ENCODE measurements at regions not wholly inside any gene's neighbourhood (a gene's known extent, or its start where the extent isn't known, plus 50 kb on each side); places are given as distances from the start of the nearest gene placed in this dataset.

GRCh38 chr1:221344693-221345092 is 397.2 kb downstream of the DUSP10 start:
- H3K4me3 ChIP-seq (ENCODE audit: low read depth, low read length, poor library complexity, severe bottlenecking), result no peak overlapping the region
- H3K79me2 ChIP-seq (ENCODE audit: insufficient read depth, low read depth, low read length), result no peaks in the 10 kb centered on the region
- no peaks in the 10 kb centered on the region for H3K9me3 ChIP-seq (ENCODE audit: low read length)
- H3K4me1 ChIP-seq (ENCODE audit: insufficient read depth, low read length, poor library complexity, severe bottlenecking), result no peaks in the 10 kb centered on the region
- BruUV-seq (replicated peaks), result no TSS peak
- POLR2A ChIA-PET, result no interaction called here
- H3K36me3 ChIP-seq (ENCODE audit: insufficient read depth, low read length), result no peaks in the 10 kb centered on the region
- no peak overlapping the region for H3K27ac ChIP-seq (ENCODE audit: low read depth, low read length, poor library complexity, severe bottlenecking)
- no peaks in the 10 kb centered on the region for H3K9me2 ChIP-seq (ENCODE audit: insufficient read depth, low read length)
- TF ChIP-seq CTCF (conservative IDR thresholded peaks at IDR 0.05; ENCODE audit: low read length), result no peak
- no peak for TF ChIP-seq EZH2phosphoT487 (IDR thresholded peaks at IDR 0.05; ENCODE audit: borderline replicate concordance, low read depth, low read length)
- no peak overlapping the region for H2AFZ ChIP-seq (ENCODE audit: low read length)
- no peak for DNase-seq (ENCODE audit: low spot score)
- CTCF ChIA-PET (ENCODE audit: unreplicated experiment), result no interaction called here
- H3K4me2 ChIP-seq (ENCODE audit: low read length), result no peak overlapping the region
- intact Hi-C loops (cut with micrococcal nuclease; ENCODE audit: unreplicated experiment), result no loop called here
- H4K20me1 ChIP-seq (ENCODE audit: insufficient read depth, low read length), result no peaks in the 10 kb centered on the region

GRCh38 chr1:221347706-221348105 is 394.2 kb downstream of the DUSP10 start:
- no peak overlapping the region for H2AFZ ChIP-seq (ENCODE audit: low read length)
- intact Hi-C loops (cut with micrococcal nuclease; ENCODE audit: unreplicated experiment), result no loop called here
- H3K79me2 ChIP-seq (ENCODE audit: insufficient read depth, low read depth, low read length), result no peaks in the 10 kb centered on the region

GRCh38 chr1:221350091-221350490 is 391.8 kb downstream of the DUSP10 start:
- TF ChIP-seq CTCF (conservative IDR thresholded peaks at IDR 0.05; ENCODE audit: low read length) (no peak), EZH2phosphoT487 (IDR thresholded peaks at IDR 0.05; ENCODE audit: borderline replicate concordance, low read depth, low read length) (no peak)
- intact Hi-C loops (cut with micrococcal nuclease; ENCODE audit: unreplicated experiment), result no loop called here
- H3K4me1 ChIP-seq (ENCODE audit: insufficient read depth, low read length, poor library complexity, severe bottlenecking), result no peaks in the 10 kb centered on the region
- ChIA-PET POLR2A (no interaction called here), CTCF (ENCODE audit: unreplicated experiment) (no interaction called here)
- H3K79me2 ChIP-seq (ENCODE audit: insufficient read depth, low read depth, low read length), result no peaks in the 10 kb centered on the region
- H3K36me3 ChIP-seq (ENCODE audit: insufficient read depth, low read length), result no peaks in the 10 kb centered on the region
- H3K27ac ChIP-seq (ENCODE audit: low read depth, low read length, poor library complexity, severe bottlenecking), result no peak overlapping the region
- H4K20me1 ChIP-seq (ENCODE audit: insufficient read depth, low read length), result no peaks in the 10 kb centered on the region
- H3K4me3 ChIP-seq (ENCODE audit: low read depth, low read length, poor library complexity, severe bottlenecking), result no peak overlapping the region
- no TSS peak for BruUV-seq (replicated peaks)
- DNase-seq (ENCODE audit: low spot score), result no peak
- H3K9me2 ChIP-seq (ENCODE audit: insufficient read depth, low read length), result no peaks in the 10 kb centered on the region
- no peaks in the 10 kb centered on the region for H3K9me3 ChIP-seq (ENCODE audit: low read length)
- H3K4me2 ChIP-seq (ENCODE audit: low read length), result no peak overlapping the region
- no peak overlapping the region for H2AFZ ChIP-seq (ENCODE audit: low read length)

More at GRCh38 chr1:221347706-221348105, 394.2 kb downstream of the DUSP10 start:
- Histone ChIP-seq H3K9me2 (ENCODE audit: insufficient read depth, low read length) (no peaks in the 10 kb centered on the region), H3K4me3 (ENCODE audit: low read depth, low read length, poor library complexity, severe bottlenecking) (no peak overlapping the region), H3K4me2 (ENCODE audit: low read length) (no peak overlapping the region), H3K36me3 (ENCODE audit: insufficient read depth, low read length) (no peaks in the 10 kb centered on the region), H3K4me1 (ENCODE audit: insufficient read depth, low read length, poor library complexity, severe bottlenecking) (no peaks in the 10 kb centered on the region), H4K20me1 (ENCODE audit: insufficient read depth, low read length) (no peaks in the 10 kb centered on the region), H3K27ac (ENCODE audit: low read depth, low read length, poor library complexity, severe bottlenecking) (no peak overlapping the region), H3K9me3 (ENCODE audit: low read length) (no peaks in the 10 kb centered on the region)
- BruUV-seq (replicated peaks), result no TSS peak
- CTCF ChIA-PET (ENCODE audit: unreplicated experiment), result no interaction called here
- no peak for DNase-seq (ENCODE audit: low spot score)
- no peak for TF ChIP-seq CTCF (conservative IDR thresholded peaks at IDR 0.05; ENCODE audit: low read length)
- TF ChIP-seq EZH2phosphoT487 (IDR thresholded peaks at IDR 0.05; ENCODE audit: borderline replicate concordance, low read depth, low read length), result no peak
- POLR2A ChIA-PET, result no interaction called here
